NK-92 treated with Interleukin-12 subunit alpha and Interleukin-12 subunit beta, amount 100 ng/mL, for 24 hours (cell line): ENCODE measurements at regions not wholly inside any gene's neighbourhood (a gene's known extent, or its start where the extent isn't known, plus 50 kb on each side); places are given as distances from the start of the nearest gene placed in this dataset.

Source experiments
- DNase-seq: peaks from one replicate; lab custom pipeline; 2025; lab: John Stamatoyannopoulos, UW

GRCh38 chr3:59698091-59698490, 648.3 kb upstream of the CFAP20DC start:
- no peak for DNase-seq

- DNase-seq: no peak
Observed at GRCh38 chr3:59696783-59697182, 647.0 kb upstream of the CFAP20DC start.

GRCh38 chr3:59695860-59696259, 646.0 kb upstream of the CFAP20DC start:
- DNase-seq: no peak

- DNase-seq: no peak
Observed at GRCh38 chr3:59692117-59692516, 642.3 kb upstream of the CFAP20DC start.

- no peak for DNase-seq
Observed at GRCh38 chr3:59690886-59691285, 641.1 kb upstream of the CFAP20DC start.

- no peak for DNase-seq
Observed at GRCh38 chr3:59688636-59689035, 638.8 kb upstream of the CFAP20DC start.

GRCh38 chr3:59685432-59685831, 635.6 kb upstream of the CFAP20DC start:
- no peak for DNase-seq

- no peak for DNase-seq
Observed at GRCh38 chr3:59684766-59685165, 634.9 kb upstream of the CFAP20DC start.

GRCh38 chr3:59680919-59681318, 631.1 kb upstream of the CFAP20DC start:
- DNase-seq: no peak

GRCh38 chr3:59677747-59678702, 628.2 kb upstream of the CFAP20DC start:
- no peak for DNase-seq

GRCh38 chr3:59675495-59675894, 625.7 kb upstream of the CFAP20DC start:
- no peak for DNase-seq

- no peak for DNase-seq
Observed at GRCh38 chr3:59663076-59663850, 613.4 kb upstream of the CFAP20DC start.

GRCh38 chr3:59660852-59661625, 611.2 kb upstream of the CFAP20DC start:
- no peak for DNase-seq

GRCh38 chr3:59660376-59660775, 610.6 kb upstream of the CFAP20DC start:
- DNase-seq: no peak

GRCh38 chr3:59659755-59660154, 609.9 kb upstream of the CFAP20DC start:
- DNase-seq: no peak

GRCh38 chr3:59658866-59659265, 609.0 kb upstream of the CFAP20DC start:
- no peak for DNase-seq

GRCh38 chr3:59658274-59658673, 608.4 kb upstream of the CFAP20DC start:
- no peak for DNase-seq

- DNase-seq: no peak
Observed at GRCh38 chr3:59655418-59656015, 605.7 kb upstream of the CFAP20DC start.

GRCh38 chr3:59654480-59655417, 604.9 kb upstream of the CFAP20DC start:
- DNase-seq: no peak

GRCh38 chr3:59654123-59654479, 604.3 kb upstream of the CFAP20DC start:
- no peak for DNase-seq
